SK-N-SH (cell line): ENCODE measurements at regions not wholly inside any gene's neighbourhood (a gene's known extent, or its start where the extent isn't known, plus 50 kb on each side); places are given as distances from the start of the nearest gene placed in this dataset.

Experiments used
- CTCF ChIA-PET: fragments of 300-600, 350-600 bp; formaldehyde crosslinking; extraction: SDS; loops from one replicate; lab custom pipeline; 2021; lab: Yijun Ruan, JAX
- POLR2A ChIA-PET: fragments of 350-600 bp; sonication (Branson Sonifier 250); formaldehyde crosslinking; extraction: SDS; loops from one replicate; lab custom pipeline; 2020; ENCODE audit warnings: antibody characterized with exemption, inconsistent platforms; lab: Yijun Ruan, JAX
- DNase-seq: peaks from one replicate; pipeline ENCODE4 v3.0.0; 2012
- H2AFZ ChIP-seq: fragments of 200-600 bp; sonication (generic); 2 replicates; pipeline ENCODE4 v1.8.1; 2016; ENCODE audit warnings: antibody characterized with exemption, mild to moderate bottlenecking, low read depth
- H3F3A ChIP-seq: fragments of 200-600 bp; sonication (generic); replicated peaks from 2 replicates; pipeline ENCODE3; 2016; ENCODE audit warnings: antibody characterized with exemption, mild to moderate bottlenecking; ENCODE audit not compliant: insufficient read depth
- H3K27ac ChIP-seq, 2 experiments: fragments of 200-500 bp in 1 of 2; fragments of 200-600 bp in 1 of 2; sonication (Bioruptor generic) in 1 of 2; sonication (generic), shearing (Covaris generic) in 1 of 2; 2 replicates each; pipeline versions ENCODE4 v1.5.1 to v1.6.1; 2014 to 2016; ENCODE audit warnings: low read depth in 2 of 2, inconsistent platforms in 1 of 2, low read length in 1 of 2, mild to moderate bottlenecking in 1 of 2, mixed read lengths in 1 of 2
- H3K27me3 ChIP-seq: fragments of 200-600 bp; sonication (generic), shearing (Covaris generic); 2 replicates; pipeline ENCODE4 v1.6.1; 2016; ENCODE audit warnings: mixed run types; ENCODE audit not compliant: insufficient read depth
- H3K36me3 ChIP-seq, 2 experiments: fragments of 200-500 bp in 1 of 2; fragments of 200-600 bp in 1 of 2; sonication (Bioruptor generic) in 1 of 2; sonication (generic) in 1 of 2; replicated peaks in 1 of 2; 2 replicates each; pipeline versions ENCODE3 to v1.5.1; 2014 to 2016; ENCODE audit warnings: low read length in 1 of 2, mild to moderate bottlenecking in 1 of 2; ENCODE audit not compliant: insufficient read depth in 2 of 2, control insufficient read depth in 1 of 2
- H3K4me1 ChIP-seq, 2 experiments: fragments of 200-500 bp in 1 of 2; fragments of 200-600 bp in 1 of 2; sonication (Bioruptor generic) in 1 of 2; sonication (generic), shearing (Covaris generic) in 1 of 2; 2 replicates each; pipeline versions ENCODE4 v1.5.1 to v1.6.1; 2014 to 2016; ENCODE audit warnings: low read depth in 1 of 2, low read length in 1 of 2, mixed run types in 1 of 2; ENCODE audit not compliant: insufficient read depth in 2 of 2, control insufficient read depth in 1 of 2
- H3K4me2 ChIP-seq: fragments of 200-600 bp; sonication (generic), shearing (Covaris generic); 2 replicates; pipeline ENCODE4 v1.6.1; 2017; ENCODE audit warnings: mixed run types
- H3K4me3 ChIP-seq, 2 experiments: fragments of 200-500 bp in 1 of 2; fragments of 200-600 bp in 1 of 2; sonication (Bioruptor generic) in 1 of 2; sonication (generic), shearing (Covaris generic) in 1 of 2; 2 replicates each; pipeline versions ENCODE4 v1.5.1 to v1.8.1; 2014 to 2016; ENCODE audit warnings: low read depth in 2 of 2, inconsistent platforms in 1 of 2, low read length in 1 of 2, mild to moderate bottlenecking in 1 of 2, mixed read lengths in 1 of 2, moderate library complexity in 1 of 2
- H3K79me2 ChIP-seq: fragments of 200-600 bp; sonication (generic); 2 replicates; pipeline ENCODE4 v1.8.1; 2017; ENCODE audit warnings: mild to moderate bottlenecking; ENCODE audit not compliant: insufficient read depth
- H3K9ac ChIP-seq: fragments of 200-600 bp; sonication (generic); 2 replicates; pipeline ENCODE4 v1.6.1; 2017; ENCODE audit warnings: mixed run types
- H3K9me2 ChIP-seq: fragments of 200-600 bp; sonication (generic); 2 replicates; pipeline ENCODE4 v1.6.1; 2017; ENCODE audit warnings: mixed run types
- H3K9me3 ChIP-seq: fragments of 200-600 bp; sonication (generic); 2 replicates; pipeline ENCODE4 v1.6.1; 2017; ENCODE audit warnings: mixed run types, mild to moderate bottlenecking, moderate library complexity
- H4K20me1 ChIP-seq: fragments of 200-600 bp; sonication (generic); 2 replicates; pipeline ENCODE4 v1.6.1; 2017; ENCODE audit warnings: mild to moderate bottlenecking, mixed run types; ENCODE audit not compliant: insufficient read depth
- NFIC ChIP-seq: IDR thresholded peaks from 2 replicates; pipeline ENCODE4 v1.4.0; 2012; ENCODE audit warnings: borderline replicate concordance
- NRF1 ChIP-seq: IDR thresholded peaks from 2 replicates; pipeline ENCODE4 v1.6.1; 2012; ENCODE audit warnings: low read depth, mild to moderate bottlenecking, low read length
- RAD21 ChIP-seq: IDR thresholded peaks from 2 replicates; pipeline ENCODE4 v1.6.1; 2012; ENCODE audit warnings: mild to moderate bottlenecking, low read length
- RFX5 ChIP-seq: IDR thresholded peaks from 2 replicates; pipeline ENCODE4 v1.6.1; 2012; ENCODE audit warnings: mild to moderate bottlenecking, improper control_type of control experiment, low read length
- RXRA ChIP-seq: IDR thresholded peaks from 2 replicates; pipeline ENCODE4 v1.4.0; 2012; ENCODE audit warnings: low read depth, mild to moderate bottlenecking, borderline replicate concordance
- SMC3 ChIP-seq: IDR thresholded peaks from 2 replicates; pipeline ENCODE4 v1.6.1; 2012; ENCODE audit warnings: low read depth, low read length, improper control_type of control experiment
- TAF1 ChIP-seq: IDR thresholded peaks from 2 replicates; pipeline ENCODE4 v1.6.1; 2012; ENCODE audit warnings: low read depth, mild to moderate bottlenecking, low read length, moderate library complexity, borderline replicate concordance
- TEAD4 ChIP-seq: IDR thresholded peaks from 2 replicates; pipeline ENCODE4 v1.4.0; 2012; ENCODE audit warnings: mild to moderate bottlenecking, borderline replicate concordance; ENCODE audit not compliant: insufficient read depth
- WGBS: methylation state at CpG from one replicate; pipeline ENCODE4 v1.1.6; 2017; ENCODE audit warnings: low lambda C conversion rate; 5-methylcytosine and 5-hydroxymethylcytosine counted together
- TF ChIP-seq, protein P1 (sequence below): IDR thresholded peaks from 2 replicates; pipeline ENCODE4 v1.4.0; 2012; ENCODE audit warnings: low read depth, borderline replicate concordance
- TF ChIP-seq, protein P2 (sequence below): IDR thresholded peaks from 2 replicates; pipeline ENCODE4 v1.6.1; 2012; ENCODE audit warnings: mild to moderate bottlenecking, low read depth, low read length, moderate library complexity
- TF ChIP-seq, protein P3 (sequence below): IDR thresholded peaks from 2 replicates; pipeline ENCODE4; 2012
- TF ChIP-seq, protein P4 (sequence below): fragments of 150-350 bp; IDR thresholded peaks from 2 replicates; pipeline ENCODE4 v1.6.1; 2017; ENCODE audit warnings: antibody characterized with exemption, low read length, low read depth, borderline replicate concordance
- TF ChIP-seq, protein P5 (sequence below): fragments of 150-350 bp; IDR thresholded peaks from 2 replicates; pipeline ENCODE4 v1.6.1; 2016; ENCODE audit warnings: mild to moderate bottlenecking, low read depth, low read length

DNA sequence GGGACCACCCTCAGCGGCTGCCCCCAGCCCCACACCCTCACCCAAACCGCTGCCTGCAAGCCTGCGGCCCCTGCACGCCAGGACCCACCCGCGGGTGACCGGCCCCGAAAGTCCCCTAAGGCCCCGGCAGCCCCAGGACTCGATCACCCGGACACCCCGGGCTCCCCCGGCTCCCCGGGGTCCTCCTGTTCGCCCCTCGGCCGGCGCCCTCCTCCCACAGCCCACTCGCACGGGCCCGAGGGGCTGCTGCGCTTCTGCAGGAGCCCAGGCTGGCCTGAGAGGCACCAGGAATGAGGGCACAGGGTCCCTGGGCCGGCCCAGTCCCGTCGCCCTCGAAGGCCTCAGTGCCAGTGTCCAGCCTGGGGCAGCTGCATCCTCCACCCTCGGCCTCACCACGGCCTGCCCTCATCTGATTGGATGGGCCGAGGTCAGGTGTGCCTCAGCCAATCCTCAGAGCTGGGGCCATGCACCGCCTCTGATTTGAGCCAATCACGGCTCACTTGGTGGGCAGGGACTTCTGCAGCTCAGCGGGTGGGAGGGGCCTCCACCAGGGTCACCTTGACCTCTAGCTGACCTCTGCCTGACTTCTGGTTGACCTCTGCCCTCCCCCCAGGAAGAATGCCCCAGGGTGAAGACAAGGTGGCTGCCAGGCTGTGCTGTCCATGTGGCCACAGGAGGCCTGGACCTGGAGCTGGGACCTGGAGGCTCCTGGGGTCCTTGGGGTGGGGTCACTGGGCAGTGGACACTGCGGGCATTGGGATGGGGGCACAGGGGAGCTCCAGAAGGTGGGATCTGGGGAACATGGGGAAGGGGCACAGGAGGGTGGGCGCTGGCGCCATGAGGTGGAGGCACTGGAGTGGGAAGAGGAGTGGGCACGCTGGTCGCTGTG, 97.6 kb upstream of the NKX1-1 start:
- no peaks in the 10 kb centered on the region for H3K36me3 ChIP-seq
- POLR2A ChIA-PET: no interaction called here
- H4K20me1 ChIP-seq: no peaks in the 10 kb centered on the region
- 75% methylated on average over 13 of the region's 37 CpGs for WGBS
- H3K27ac ChIP-seq: no peak overlapping the region
- H3K4me3 ChIP-seq: no peak overlapping the region
- no peaks in the 10 kb centered on the region for H3K79me2 ChIP-seq
- H2AFZ ChIP-seq: no peak overlapping the region
- H3K4me2 ChIP-seq: no peak overlapping the region
- H3K4me1 ChIP-seq: no peaks in the 10 kb centered on the region
- no peak overlapping the region for H3K9ac ChIP-seq
- H3K9me2 ChIP-seq: no peaks in the 10 kb centered on the region
- H3F3A ChIP-seq: no peaks in the 10 kb centered on the region
- DNase-seq: peak; percentile 57
- CTCF ChIA-PET: interaction anchor here (1.3 kb wide), 1 partner anchor 9 kb away, joined by 4 read pairs; no protein-coding TSS in a partner anchor
- no peaks in the 10 kb centered on the region for H3K9me3 ChIP-seq
- peaks cover 43% of the 10 kb centered on the region for H3K27me3 ChIP-seq
- TF ChIP-seq, protein P1, sequence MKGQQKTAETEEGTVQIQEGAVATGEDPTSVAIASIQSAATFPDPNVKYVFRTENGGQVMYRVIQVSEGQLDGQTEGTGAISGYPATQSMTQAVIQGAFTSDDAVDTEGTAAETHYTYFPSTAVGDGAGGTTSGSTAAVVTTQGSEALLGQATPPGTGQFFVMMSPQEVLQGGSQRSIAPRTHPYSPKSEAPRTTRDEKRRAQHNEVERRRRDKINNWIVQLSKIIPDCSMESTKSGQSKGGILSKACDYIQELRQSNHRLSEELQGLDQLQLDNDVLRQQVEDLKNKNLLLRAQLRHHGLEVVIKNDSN: no peak
- TF ChIP-seq NRF1: no peak
- TF ChIP-seq, protein P2, sequence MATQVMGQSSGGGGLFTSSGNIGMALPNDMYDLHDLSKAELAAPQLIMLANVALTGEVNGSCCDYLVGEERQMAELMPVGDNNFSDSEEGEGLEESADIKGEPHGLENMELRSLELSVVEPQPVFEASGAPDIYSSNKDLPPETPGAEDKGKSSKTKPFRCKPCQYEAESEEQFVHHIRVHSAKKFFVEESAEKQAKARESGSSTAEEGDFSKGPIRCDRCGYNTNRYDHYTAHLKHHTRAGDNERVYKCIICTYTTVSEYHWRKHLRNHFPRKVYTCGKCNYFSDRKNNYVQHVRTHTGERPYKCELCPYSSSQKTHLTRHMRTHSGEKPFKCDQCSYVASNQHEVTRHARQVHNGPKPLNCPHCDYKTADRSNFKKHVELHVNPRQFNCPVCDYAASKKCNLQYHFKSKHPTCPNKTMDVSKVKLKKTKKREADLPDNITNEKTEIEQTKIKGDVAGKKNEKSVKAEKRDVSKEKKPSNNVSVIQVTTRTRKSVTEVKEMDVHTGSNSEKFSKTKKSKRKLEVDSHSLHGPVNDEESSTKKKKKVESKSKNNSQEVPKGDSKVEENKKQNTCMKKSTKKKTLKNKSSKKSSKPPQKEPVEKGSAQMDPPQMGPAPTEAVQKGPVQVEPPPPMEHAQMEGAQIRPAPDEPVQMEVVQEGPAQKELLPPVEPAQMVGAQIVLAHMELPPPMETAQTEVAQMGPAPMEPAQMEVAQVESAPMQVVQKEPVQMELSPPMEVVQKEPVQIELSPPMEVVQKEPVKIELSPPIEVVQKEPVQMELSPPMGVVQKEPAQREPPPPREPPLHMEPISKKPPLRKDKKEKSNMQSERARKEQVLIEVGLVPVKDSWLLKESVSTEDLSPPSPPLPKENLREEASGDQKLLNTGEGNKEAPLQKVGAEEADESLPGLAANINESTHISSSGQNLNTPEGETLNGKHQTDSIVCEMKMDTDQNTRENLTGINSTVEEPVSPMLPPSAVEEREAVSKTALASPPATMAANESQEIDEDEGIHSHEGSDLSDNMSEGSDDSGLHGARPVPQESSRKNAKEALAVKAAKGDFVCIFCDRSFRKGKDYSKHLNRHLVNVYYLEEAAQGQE: no peak
- TF ChIP-seq, all 33 proteins: peak for 0

DNA sequence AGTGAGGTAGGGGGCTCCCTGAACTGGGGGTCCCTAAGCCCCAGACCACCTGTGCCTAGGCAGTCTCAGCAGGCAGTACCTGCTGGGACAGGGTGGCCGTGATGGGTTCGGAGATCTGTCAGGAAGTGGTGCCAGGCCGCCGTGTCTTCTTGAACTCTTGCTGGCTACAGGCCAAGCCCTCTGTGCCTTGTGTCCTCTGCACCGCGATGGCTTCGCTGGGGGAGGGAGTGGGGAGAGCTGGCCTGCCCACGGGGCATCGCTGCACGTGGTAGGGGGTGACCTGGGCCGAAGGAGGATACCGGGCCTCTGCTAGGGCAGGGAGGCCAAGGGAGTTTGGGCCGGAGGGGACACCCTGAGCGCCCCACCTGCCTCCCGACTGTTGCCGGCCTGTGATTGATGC, 96.7 kb upstream of the NKX1-1 start:
- CTCF ChIA-PET: interaction anchor here (1.3 kb wide), 1 partner anchor 10 kb away, joined by 4 read pairs; no protein-coding TSS in a partner anchor
- 18% methylated on average over 12 of the region's 16 CpGs for WGBS
- no peak for TF ChIP-seq TEAD4
- no peak for TF ChIP-seq TAF1
- TF ChIP-seq, protein P3, sequence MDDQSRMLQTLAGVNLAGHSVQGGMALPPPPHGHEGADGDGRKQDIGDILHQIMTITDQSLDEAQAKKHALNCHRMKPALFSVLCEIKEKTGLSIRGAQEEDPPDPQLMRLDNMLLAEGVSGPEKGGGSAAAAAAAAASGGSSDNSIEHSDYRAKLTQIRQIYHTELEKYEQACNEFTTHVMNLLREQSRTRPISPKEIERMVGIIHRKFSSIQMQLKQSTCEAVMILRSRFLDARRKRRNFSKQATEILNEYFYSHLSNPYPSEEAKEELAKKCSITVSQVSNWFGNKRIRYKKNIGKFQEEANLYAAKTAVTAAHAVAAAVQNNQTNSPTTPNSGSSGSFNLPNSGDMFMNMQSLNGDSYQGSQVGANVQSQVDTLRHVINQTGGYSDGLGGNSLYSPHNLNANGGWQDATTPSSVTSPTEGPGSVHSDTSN: no peak
- no peak for TF ChIP-seq RAD21
- no peak for TF ChIP-seq SMC3
- TF ChIP-seq, protein P2: no peak
- TF ChIP-seq, protein P4, sequence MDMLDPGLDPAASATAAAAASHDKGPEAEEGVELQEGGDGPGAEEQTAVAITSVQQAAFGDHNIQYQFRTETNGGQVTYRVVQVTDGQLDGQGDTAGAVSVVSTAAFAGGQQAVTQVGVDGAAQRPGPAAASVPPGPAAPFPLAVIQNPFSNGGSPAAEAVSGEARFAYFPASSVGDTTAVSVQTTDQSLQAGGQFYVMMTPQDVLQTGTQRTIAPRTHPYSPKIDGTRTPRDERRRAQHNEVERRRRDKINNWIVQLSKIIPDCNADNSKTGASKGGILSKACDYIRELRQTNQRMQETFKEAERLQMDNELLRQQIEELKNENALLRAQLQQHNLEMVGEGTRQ: no peak
- no peak for TF ChIP-seq RFX5
- no peak for TF ChIP-seq NFIC
- TF ChIP-seq RXRA: no peak
- TF ChIP-seq, protein P5, sequence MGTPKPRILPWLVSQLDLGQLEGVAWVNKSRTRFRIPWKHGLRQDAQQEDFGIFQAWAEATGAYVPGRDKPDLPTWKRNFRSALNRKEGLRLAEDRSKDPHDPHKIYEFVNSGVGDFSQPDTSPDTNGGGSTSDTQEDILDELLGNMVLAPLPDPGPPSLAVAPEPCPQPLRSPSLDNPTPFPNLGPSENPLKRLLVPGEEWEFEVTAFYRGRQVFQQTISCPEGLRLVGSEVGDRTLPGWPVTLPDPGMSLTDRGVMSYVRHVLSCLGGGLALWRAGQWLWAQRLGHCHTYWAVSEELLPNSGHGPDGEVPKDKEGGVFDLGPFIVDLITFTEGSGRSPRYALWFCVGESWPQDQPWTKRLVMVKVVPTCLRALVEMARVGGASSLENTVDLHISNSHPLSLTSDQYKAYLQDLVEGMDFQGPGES: no peak

More for the DNA sequence above, 96.7 kb upstream of the NKX1-1 start:
- Histone ChIP-seq H3K4me2 (no peak overlapping the region), H3K9ac (no peak overlapping the region), H3K9me2 (no peaks in the 10 kb centered on the region), H3K27me3 (peaks cover 40% of the 10 kb centered on the region), H3K9me3 (no peaks in the 10 kb centered on the region), H3K79me2 (no peaks in the 10 kb centered on the region), H3K4me3 (no peak overlapping the region), H2AFZ (no peak overlapping the region), H3K36me3 (no peaks in the 10 kb centered on the region), H3K27ac (no peak overlapping the region), H3K4me1 (no peaks in the 10 kb centered on the region), H4K20me1 (no peaks in the 10 kb centered on the region), H3F3A (no peaks in the 10 kb centered on the region)
- peak; percentile 42 for DNase-seq
- POLR2A ChIA-PET: no interaction called here
